Left lobe of liver (tissue), 2 donors: ENCODE measurements at regions not wholly inside any gene's neighbourhood (a gene's known extent, or its start where the extent isn't known, plus 50 kb on each side); places are given as distances from the start of the nearest gene placed in this dataset.
A peak's percentile ranks its signal among the peaks of the same experiment; 100 is the strongest.

Experiments used
- ATAC-seq: fragments of 200-7000 bp; cut with Tn5 transposase; one replicate; pipeline ENCODE4 v1.9.1; 2020; ENCODE audit warnings: mild to moderate bottlenecking, moderate library complexity
- DNase-seq: peaks from one replicate; pipeline ENCODE4 v3.0.0-alpha.2; 2020; ENCODE audit warnings: low spot score
- donor health status: DM: no; HTN: no; CAD: no; lungs with moderate emphysema.
- donor health status: DM: no; HTN: yes; CAD: no.

- ATAC-seq = no peak
- no peak for DNase-seq
These were observed 74.3 kb downstream of the ANKRD7 start for GRCh38 chr7:118298771-118299170.

GRCh38 chr7:118300177-118300576 lies 75.7 kb downstream of the ANKRD7 start:
- ATAC-seq (no peak), DNase-seq (no peak)

GRCh38 chr7:118304100-118304499 lies 79.6 kb downstream of the ANKRD7 start:
- DNase-seq (no peak), ATAC-seq (no peak)

GRCh38 chr7:118305671-118306070 lies 81.2 kb downstream of the ANKRD7 start:
- ATAC-seq (no peak), DNase-seq (no peak)

- ATAC-seq = no peak
These were observed 82.3 kb downstream of the ANKRD7 start for GRCh38 chr7:118306771-118307170.

GRCh38 chr7:118311121-118311836 lies 86.8 kb downstream of the ANKRD7 start:
- no peak for ATAC-seq
- DNase-seq = no peak

More at GRCh38 chr7:118306771-118307170, 82.3 kb downstream of the ANKRD7 start:
- no peak for DNase-seq

- DNase-seq = no peak
- peak; percentile 46 for ATAC-seq
These were observed 87.5 kb downstream of the ANKRD7 start for GRCh38 chr7:118312051-118312450.

GRCh38 chr7:118312966-118313365 lies 88.5 kb downstream of the ANKRD7 start:
- ATAC-seq (no peak), DNase-seq (no peak)

- ATAC-seq = no peak
These were observed 100.4 kb downstream of the ANKRD7 start for GRCh38 chr7:118324790-118325449.

GRCh38 chr7:118325450-118325808 lies 100.9 kb downstream of the ANKRD7 start:
- DNase-seq (no peak), ATAC-seq (no peak)

More at GRCh38 chr7:118324790-118325449, 100.4 kb downstream of the ANKRD7 start:
- no peak for DNase-seq

GRCh38 chr7:118327174-118327573 lies 102.7 kb downstream of the ANKRD7 start:
- no peak for DNase-seq
- no peak for ATAC-seq

- DNase-seq = no peak
- ATAC-seq = no peak
These were observed 104.2 kb downstream of the ANKRD7 start for GRCh38 chr7:118328505-118329211.

GRCh38 chr7:118330388-118330787 lies 105.9 kb downstream of the ANKRD7 start:
- DNase-seq (no peak), ATAC-seq (no peak)

GRCh38 chr7:118346748-118347147 lies 122.2 kb downstream of the ANKRD7 start:
- ATAC-seq = no peak

GRCh38 chr7:118349604-118350003 lies 125.1 kb downstream of the ANKRD7 start:
- no peak for DNase-seq
- ATAC-seq = no peak

More at GRCh38 chr7:118346748-118347147, 122.2 kb downstream of the ANKRD7 start:
- DNase-seq = no peak

GRCh38 chr7:118350260-118350659 lies 125.8 kb downstream of the ANKRD7 start:
- DNase-seq (no peak), ATAC-seq (no peak)

- ATAC-seq = peak; percentile 26
- no peak for DNase-seq
These were observed 128.5 kb downstream of the ANKRD7 start for GRCh38 chr7:118352867-118353453.

GRCh38 chr7:118366363-118366762 lies 141.9 kb downstream of the ANKRD7 start:
- ATAC-seq (no peak), DNase-seq (no peak)

- no peak for ATAC-seq
- no peak for DNase-seq
These were observed 144.5 kb downstream of the ANKRD7 start for GRCh38 chr7:118368958-118369357.

GRCh38 chr7:118369987-118370386 lies 145.5 kb downstream of the ANKRD7 start:
- DNase-seq = no peak
- no peak for ATAC-seq

GRCh38 chr7:118372530-118372929 lies 148.0 kb downstream of the ANKRD7 start:
- DNase-seq (no peak), ATAC-seq (no peak)

GRCh38 chr7:118389629-118390028 lies 165.1 kb downstream of the ANKRD7 start:
- DNase-seq (no peak), ATAC-seq (no peak)
